H9 (cell line): ENCODE measurements at regions not wholly inside any gene's neighbourhood (a gene's known extent, or its start where the extent isn't known, plus 50 kb on each side); places are given as distances from the start of the nearest gene placed in this dataset.

ENCODE experiments used
- DNase-seq: peaks from one replicate; pipeline ENCODE4 v3.0.0-alpha.2; 2017
- H2AFZ ChIP-seq: one replicate; pipeline ENCODE4 v1.6.1; 2013; ENCODE audit warnings: mild to moderate bottlenecking, low read length, control low read depth, moderate library complexity
- H2AK5ac ChIP-seq: 2 replicates; pipeline ENCODE4 v1.6.1; 2013; ENCODE audit warnings: low read length, control low read depth, mixed read lengths; ENCODE audit not compliant: insufficient read length
- H2BK120ac ChIP-seq: one replicate; pipeline ENCODE4 v1.6.1; 2013; ENCODE audit warnings: low read depth, mild to moderate bottlenecking, low read length, control low read depth, inconsistent platforms; ENCODE audit not compliant: poor library complexity, severe bottlenecking
- H2BK12ac ChIP-seq: 2 replicates; pipeline ENCODE4 v1.6.1; 2013; ENCODE audit warnings: low read length, control low read depth, mixed read lengths, low read depth; ENCODE audit not compliant: insufficient read length
- H2BK15ac ChIP-seq: 2 replicates; pipeline ENCODE4 v1.6.1; 2013; ENCODE audit warnings: low read depth, low read length, control low read depth
- H2BK20ac ChIP-seq: one replicate; pipeline ENCODE4 v1.6.1; 2013; ENCODE audit warnings: low read depth, mild to moderate bottlenecking, low read length, control low read depth, inconsistent platforms; ENCODE audit not compliant: poor library complexity, severe bottlenecking
- H2BK5ac ChIP-seq: 2 replicates; pipeline ENCODE4 v1.6.1; 2013; ENCODE audit warnings: low read length, control low read depth, mixed read lengths; ENCODE audit not compliant: insufficient read length
- H3K14ac ChIP-seq: 2 replicates; pipeline ENCODE4 v1.6.1; 2013; ENCODE audit warnings: low read length, control low read depth; ENCODE audit not compliant: insufficient read depth
- H3K18ac ChIP-seq: 2 replicates; pipeline ENCODE4 v1.6.1; 2013; ENCODE audit warnings: low read depth, mild to moderate bottlenecking, mixed read lengths, low read length, control low read depth; ENCODE audit not compliant: insufficient read length
- H3K23ac ChIP-seq: 2 replicates; pipeline ENCODE4 v1.6.1; 2013; ENCODE audit warnings: low read length, control low read depth, mixed read lengths, low read depth; ENCODE audit not compliant: insufficient read length
- H3K23me2 ChIP-seq: 2 replicates; pipeline ENCODE4 v1.6.1; 2013; ENCODE audit warnings: low read depth, mild to moderate bottlenecking, mixed read lengths, low read length, control low read depth; ENCODE audit not compliant: insufficient read length, poor library complexity, severe bottlenecking
- H3K27ac ChIP-seq: 2 replicates; pipeline ENCODE4 v1.5.1; 2013; ENCODE audit warnings: low read length, control low read depth, mixed read lengths, low read depth; ENCODE audit not compliant: insufficient read length
- H3K27me3 ChIP-seq: 2 replicates; pipeline ENCODE4 v1.6.1; 2013; ENCODE audit warnings: low read length, control low read depth, inconsistent platforms; ENCODE audit not compliant: insufficient read depth
- H3K4ac ChIP-seq: 2 replicates; pipeline ENCODE4 v1.6.1; 2013; ENCODE audit warnings: low read depth, mild to moderate bottlenecking, control low read depth, inconsistent platforms, low read length, moderate library complexity
- H3K4me1 ChIP-seq: 2 replicates; pipeline ENCODE4 v1.6.1; 2013; ENCODE audit warnings: low read length, control low read depth, inconsistent platforms; ENCODE audit not compliant: insufficient read depth
- H3K4me2 ChIP-seq: 2 replicates; pipeline ENCODE4 v1.6.1; 2013; ENCODE audit warnings: low read length, control low read depth, mixed read lengths; ENCODE audit not compliant: insufficient read length, insufficient read depth
- H3K56ac ChIP-seq: 2 replicates; pipeline ENCODE4 v1.6.1; 2013; ENCODE audit warnings: low read depth, mild to moderate bottlenecking, mixed read lengths, low read length, control low read depth; ENCODE audit not compliant: insufficient read length
- H3K79me1 ChIP-seq: 2 replicates; pipeline ENCODE4 v1.6.1; 2013; ENCODE audit warnings: low read depth, mild to moderate bottlenecking, moderate library complexity, low read length, control low read depth, inconsistent platforms; ENCODE audit not compliant: insufficient read depth, poor library complexity, severe bottlenecking
- H3K79me2 ChIP-seq: 2 replicates; pipeline ENCODE4 v1.6.1; 2013; ENCODE audit warnings: low read length, control low read depth, inconsistent platforms; ENCODE audit not compliant: insufficient read depth
- H3K9ac ChIP-seq: 2 replicates; pipeline ENCODE4 v1.6.1; 2013; ENCODE audit warnings: low read length, control low read depth, mixed read lengths; ENCODE audit not compliant: insufficient read length; ENCODE audit errors: extremely low read depth
- H3K9me3 ChIP-seq: one replicate; pipeline ENCODE4 v1.6.1; 2013; ENCODE audit warnings: low read depth, low read length, inconsistent platforms; ENCODE audit not compliant: control insufficient read depth
- H3T11ph ChIP-seq: one replicate; pipeline ENCODE4 v1.6.1; 2013; ENCODE audit warnings: mild to moderate bottlenecking, low read length, control low read depth, inconsistent platforms
- H4K20me1 ChIP-seq: one replicate; pipeline ENCODE4 v1.6.1; 2013; ENCODE audit not compliant: control insufficient read depth, insufficient read length, insufficient read depth
- H4K5ac ChIP-seq: 2 replicates; pipeline ENCODE4 v1.6.1; 2013; ENCODE audit warnings: low read depth, mild to moderate bottlenecking, mixed read lengths, low read length, control low read depth; ENCODE audit not compliant: insufficient read length
- H4K8ac ChIP-seq: replicated peaks from 2 replicates; pipeline ENCODE4 v1.6.1; 2013; ENCODE audit warnings: low read length, control low read depth, mixed read lengths, low read depth; ENCODE audit not compliant: insufficient read length
- H4K91ac ChIP-seq: 2 replicates; pipeline ENCODE4 v1.6.1; 2013; ENCODE audit warnings: low read depth, mild to moderate bottlenecking, moderate library complexity, mixed read lengths, low read length, control low read depth; ENCODE audit not compliant: insufficient read length
- H3K27ac Mint-ChIP-seq, 3 experiments: 2 replicates in 2 of 3; 3 replicates in 1 of 3; pipeline ENCODE4 v1.8.0; 2020 to 2021; ENCODE audit warnings: mixed read lengths in 3 of 3, mild to moderate bottlenecking in 1 of 3, moderate library complexity in 1 of 3
- H3K27me3 Mint-ChIP-seq: 2 replicates; pipeline ENCODE4 v1.8.0; 2021; ENCODE audit warnings: low read depth, mild to moderate bottlenecking, moderate library complexity, mixed read lengths
- H3K36me3 Mint-ChIP-seq, 3 experiments: 2 replicates in 2 of 3; 3 replicates in 1 of 3; pipeline ENCODE4 v1.8.0; 2020 to 2021; ENCODE audit warnings: low read depth in 3 of 3, mixed read lengths in 3 of 3; ENCODE audit not compliant: insufficient read depth in 1 of 3
- H3K4me1 Mint-ChIP-seq, 2 experiments: 2 replicates each; pipeline ENCODE4 v1.8.0; 2020; ENCODE audit warnings: mixed read lengths in 2 of 2
- H3K4me3 Mint-ChIP-seq, 2 experiments: 2 replicates in 1 of 2; 3 replicates in 1 of 2; pipeline ENCODE4 v1.8.0; 2020 to 2021; ENCODE audit warnings: mild to moderate bottlenecking in 2 of 2, mixed read lengths in 2 of 2, moderate library complexity in 1 of 2
- H3K9me3 Mint-ChIP-seq, 2 experiments: 2 replicates in 1 of 2; 3 replicates in 1 of 2; pipeline ENCODE4 v1.8.0; 2020; ENCODE audit warnings: mild to moderate bottlenecking in 2 of 2, mixed read lengths in 2 of 2, moderate library complexity in 1 of 2
- CTCF ChIP-seq: fragments of 200-600 bp; sonication (generic); conservative IDR thresholded peaks from 3 replicates; pipeline ENCODE4 v1.8.0; 2021; ENCODE audit warnings: antibody characterized with exemption, mild to moderate bottlenecking
- WGBS: extraction: QIAGEN DNeasy Blood & Tissue Kit; methylation state at CpG from one replicate; pipeline ENCODE4 v1.1.7; 2013; ENCODE audit warnings: missing lambda C conversion rate, low lambda C conversion rate, mixed read lengths; ENCODE audit not compliant: insufficient read length; ENCODE audit errors: extremely low coverage; 5-methylcytosine and 5-hydroxymethylcytosine counted together

GRCh38 chr6:18327626-18328025 lies 59.5 kb upstream of the RNF144B start:
- no peaks in the 10 kb centered on the region for H3K23me2 ChIP-seq
- H3T11ph ChIP-seq, result no peak overlapping the region
- no peak overlapping the region for H4K8ac ChIP-seq
- no peak overlapping the region for H2BK15ac ChIP-seq
- no peak overlapping the region for H2BK5ac ChIP-seq
- H4K20me1 ChIP-seq, result no peaks in the 10 kb centered on the region
- Mint-ChIP-seq H3K27ac (no peak overlapping the region; a peak in 1 of 7 replicates), H3K36me3 (no peaks in the 10 kb centered on the region; a peak in 1 of 7 replicates), H3K27me3 (no peaks in the 10 kb centered on the region), H3K4me3 (no peak overlapping the region), H3K4me1 (peaks cover 22 to 28% of the 10 kb centered on the region in 2 experiments), H3K9me3 (peaks cover 1 to 4% of the 10 kb centered on the region in 2 experiments; a peak in 2 of 5 replicates)
- H3K14ac ChIP-seq, result no peak overlapping the region; the same call in 1 of the 2 replicates
- H3K56ac ChIP-seq, result no peak overlapping the region
- no peak overlapping the region for H2AK5ac ChIP-seq
- no peak overlapping the region for H3K23ac ChIP-seq
- no peak overlapping the region for H4K5ac ChIP-seq
- H3K9ac ChIP-seq, result no peak overlapping the region
- no peaks in the 10 kb centered on the region for H3K4me1 ChIP-seq
- H3K79me1 ChIP-seq, result no peaks in the 10 kb centered on the region
- H3K9me3 ChIP-seq, result no peaks in the 10 kb centered on the region
- H2BK20ac ChIP-seq, result no peak overlapping the region
- H3K27me3 ChIP-seq, result no peaks in the 10 kb centered on the region
- H3K18ac ChIP-seq, result no peak overlapping the region
- no peak overlapping the region for H3K27ac ChIP-seq
- no peaks in the 10 kb centered on the region for H3K79me2 ChIP-seq
- H3K4me2 ChIP-seq, result no peak overlapping the region
- H2BK120ac ChIP-seq, result no peak overlapping the region
- no peak overlapping the region for H3K4ac ChIP-seq
- DNase-seq, result peak; percentile 72
- no peak overlapping the region for H4K91ac ChIP-seq
- no CpG with 5 or more reads among the region's 5 CpGs for WGBS
- no peak overlapping the region for H2BK12ac ChIP-seq
- TF ChIP-seq CTCF, result no peak
- no peak overlapping the region for H2AFZ ChIP-seq
